C4-2B (cell line): ENCODE measurements at regions not wholly inside any gene's neighbourhood (a gene's known extent, or its start where the extent isn't known, plus 50 kb on each side); places are given as distances from the start of the nearest gene placed in this dataset.

Experiments
- H3K27ac ChIP-seq: fragments of 450-650 bp; 2 replicates; pipeline ENCODE4 v1.5.1; 2017
- CTCF ChIP-seq: fragments of 450-650 bp; conservative IDR thresholded peaks from 2 replicates; pipeline ENCODE4 v1.5.1; 2017; ENCODE audit warnings: mild to moderate bottlenecking
- ZFX ChIP-seq: fragments of 450-650 bp; IDR thresholded peaks from 2 replicates; pipeline ENCODE4 v1.6.1; 2017

DNA sequence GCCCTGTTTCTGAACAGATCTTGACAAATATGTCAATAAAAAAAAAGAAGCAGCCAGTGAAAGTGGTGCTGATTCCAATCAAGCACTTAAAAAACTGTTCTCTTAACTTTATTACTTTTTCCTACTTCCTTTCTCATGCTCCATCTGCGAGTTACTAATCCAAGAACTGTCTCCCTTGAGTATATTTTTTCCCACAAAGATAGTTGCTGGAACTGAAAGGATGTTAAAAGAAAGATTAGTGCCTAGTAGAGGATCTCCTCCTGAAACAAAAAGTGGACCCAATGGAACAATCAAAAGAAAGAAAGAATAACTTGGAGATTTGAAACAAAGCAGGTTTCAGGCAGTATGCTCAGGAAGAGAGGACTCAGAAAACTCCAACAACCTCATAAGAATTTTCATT is 1034.8 kb downstream of the PCDH17 start:
- H3K27ac ChIP-seq, result no peak overlapping the region
- TF ChIP-seq ZFX, result no peak
- no peak for TF ChIP-seq CTCF

- H3K27ac ChIP-seq, result no peak overlapping the region
- TF ChIP-seq CTCF (no peak), ZFX (no peak)
Measured at GRCh38 chr13:58667096-58667495, 1035.6 kb downstream of the PCDH17 start.

- TF ChIP-seq ZFX (no peak), CTCF (no peak)
- H3K27ac ChIP-seq, result no peak overlapping the region
Measured at GRCh38 chr13:58680115-58680514, 1048.6 kb downstream of the PCDH17 start.

DNA sequence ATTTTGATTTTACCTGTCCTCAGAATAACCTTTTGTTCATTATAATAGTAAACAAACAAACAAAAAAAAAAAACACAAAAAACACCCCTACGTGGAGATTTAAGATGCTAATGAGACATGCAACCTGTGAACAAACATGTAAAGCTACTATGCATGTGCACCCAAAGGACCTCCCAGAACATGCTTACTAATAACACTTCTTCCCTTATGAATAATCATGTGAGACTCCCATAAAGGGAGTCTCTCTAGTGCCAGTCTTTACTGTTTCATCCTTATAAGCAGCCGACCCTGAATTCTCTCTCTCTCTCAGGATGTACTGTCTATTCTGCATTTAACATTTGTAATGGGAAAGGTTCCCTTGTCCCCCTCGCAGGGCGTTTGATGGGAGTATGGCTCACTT is 1051.1 kb downstream of the PCDH17 start:
- TF ChIP-seq ZFX (no peak), CTCF (no peak)

DNA sequence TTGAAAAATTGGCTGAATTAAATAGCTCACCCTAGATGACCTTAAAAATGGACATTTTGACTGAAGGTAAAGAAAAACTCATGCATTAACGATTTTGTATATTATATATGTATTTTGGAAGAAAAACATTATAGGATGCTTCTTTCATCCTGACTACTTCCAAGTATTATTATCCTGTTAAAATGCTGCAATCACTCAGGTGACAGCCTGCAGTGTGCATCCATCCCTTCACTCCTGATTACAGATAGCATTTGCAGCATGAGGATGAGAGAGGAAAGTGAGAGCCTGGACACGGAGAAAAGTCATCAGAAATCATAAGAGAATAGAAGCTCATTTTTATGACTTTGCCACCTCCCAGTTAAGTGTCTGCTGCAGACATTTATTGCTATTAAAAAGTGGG is 1055.6 kb downstream of the PCDH17 start:
- H3K27ac ChIP-seq, result no peak overlapping the region
- TF ChIP-seq ZFX (no peak), CTCF (no peak)

More for the DNA sequence above, 1051.1 kb downstream of the PCDH17 start:
- H3K27ac ChIP-seq, result no peak overlapping the region

GRCh38 chr13:58698531-58698930 is 1067.0 kb downstream of the PCDH17 start:
- TF ChIP-seq CTCF, result no peak
- no peak for TF ChIP-seq ZFX
- H3K27ac ChIP-seq, result no peak overlapping the region

DNA sequence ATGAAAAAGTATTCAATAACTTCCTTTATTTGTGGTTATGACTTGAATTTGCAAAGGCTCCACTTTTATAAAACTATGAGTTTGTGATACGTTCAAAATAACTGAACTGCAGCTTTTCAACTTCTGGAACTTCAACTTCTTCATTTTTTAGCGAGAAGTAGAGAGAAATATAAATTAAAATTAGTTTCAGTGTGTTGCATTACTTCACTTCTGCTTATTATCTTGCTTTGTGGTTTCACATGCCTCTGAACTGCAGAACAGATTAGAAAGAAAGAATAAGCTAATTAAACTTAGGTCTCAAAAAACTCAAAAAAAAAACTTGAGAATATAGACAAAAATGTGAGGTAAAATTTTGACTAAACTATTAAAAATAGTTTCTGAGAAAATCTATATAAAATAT is 1073.4 kb downstream of the PCDH17 start:
- TF ChIP-seq CTCF, result no peak
- no peak for TF ChIP-seq ZFX
- H3K27ac ChIP-seq, result no peak overlapping the region
